ENCODE measurements at regions not wholly inside any gene's neighbourhood (a gene's known extent, or its start where the extent isn't known, plus 50 kb on each side); places are given as distances from the start of the nearest gene placed in this dataset.

- TF ChIP-seq, protein P1, sequence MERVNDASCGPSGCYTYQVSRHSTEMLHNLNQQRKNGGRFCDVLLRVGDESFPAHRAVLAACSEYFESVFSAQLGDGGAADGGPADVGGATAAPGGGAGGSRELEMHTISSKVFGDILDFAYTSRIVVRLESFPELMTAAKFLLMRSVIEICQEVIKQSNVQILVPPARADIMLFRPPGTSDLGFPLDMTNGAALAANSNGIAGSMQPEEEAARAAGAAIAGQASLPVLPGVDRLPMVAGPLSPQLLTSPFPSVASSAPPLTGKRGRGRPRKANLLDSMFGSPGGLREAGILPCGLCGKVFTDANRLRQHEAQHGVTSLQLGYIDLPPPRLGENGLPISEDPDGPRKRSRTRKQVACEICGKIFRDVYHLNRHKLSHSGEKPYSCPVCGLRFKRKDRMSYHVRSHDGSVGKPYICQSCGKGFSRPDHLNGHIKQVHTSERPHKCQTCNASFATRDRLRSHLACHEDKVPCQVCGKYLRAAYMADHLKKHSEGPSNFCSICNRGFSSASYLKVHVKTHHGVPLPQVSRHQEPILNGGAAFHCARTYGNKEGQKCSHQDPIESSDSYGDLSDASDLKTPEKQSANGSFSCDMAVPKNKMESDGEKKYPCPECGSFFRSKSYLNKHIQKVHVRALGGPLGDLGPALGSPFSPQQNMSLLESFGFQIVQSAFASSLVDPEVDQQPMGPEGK (CRISPR knock-in tag; IDR thresholded peaks at IDR 0.05; ENCODE audit: borderline replicate concordance): no peak
- TF ChIP-seq, protein P2, sequence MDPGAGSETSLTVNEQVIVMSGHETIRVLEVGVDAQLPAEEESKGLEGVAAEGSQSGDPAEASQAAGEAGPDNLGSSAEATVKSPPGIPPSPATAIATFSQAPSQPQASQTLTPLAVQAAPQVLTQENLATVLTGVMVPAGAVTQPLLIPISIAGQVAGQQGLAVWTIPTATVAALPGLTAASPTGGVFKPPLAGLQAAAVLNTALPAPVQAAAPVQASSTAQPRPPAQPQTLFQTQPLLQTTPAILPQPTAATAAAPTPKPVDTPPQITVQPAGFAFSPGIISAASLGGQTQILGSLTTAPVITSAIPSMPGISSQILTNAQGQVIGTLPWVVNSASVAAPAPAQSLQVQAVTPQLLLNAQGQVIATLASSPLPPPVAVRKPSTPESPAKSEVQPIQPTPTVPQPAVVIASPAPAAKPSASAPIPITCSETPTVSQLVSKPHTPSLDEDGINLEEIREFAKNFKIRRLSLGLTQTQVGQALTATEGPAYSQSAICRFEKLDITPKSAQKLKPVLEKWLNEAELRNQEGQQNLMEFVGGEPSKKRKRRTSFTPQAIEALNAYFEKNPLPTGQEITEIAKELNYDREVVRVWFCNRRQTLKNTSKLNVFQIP (CRISPR knock-in tag; IDR thresholded peaks at IDR 0.05; ENCODE audit: borderline replicate concordance, low read depth): no peak
- TF ChIP-seq TCF4 (CRISPR knock-in tag; IDR thresholded peaks at IDR 0.05; ENCODE audit: borderline replicate concordance) (no peak), OSR1 (CRISPR knock-in tag; IDR thresholded peaks at IDR 0.05) (no peak), ESRRG (CRISPR knock-in tag; IDR thresholded peaks at IDR 0.05) (no peak), RARB (CRISPR knock-in tag; IDR thresholded peaks at IDR 0.05) (no peak), GLIS3 (CRISPR knock-in tag; IDR thresholded peaks at IDR 0.05) (no peak), CREB5 (CRISPR knock-in tag; IDR thresholded peaks at IDR 0.05; ENCODE audit: low read depth) (no peak), ARNTL (CRISPR knock-in tag; IDR thresholded peaks at IDR 0.05; ENCODE audit: borderline replicate concordance, low read depth) (no peak), CSDC2 (CRISPR knock-in tag; IDR thresholded peaks at IDR 0.05) (no peak), ZNF565 (CRISPR knock-in tag; conservative IDR thresholded peaks at IDR 0.05; ENCODE audit: low read depth) (no peak), CSRNP3 (CRISPR knock-in tag; IDR thresholded peaks at IDR 0.05) (no peak)
- TF ChIP-seq, protein P3, sequence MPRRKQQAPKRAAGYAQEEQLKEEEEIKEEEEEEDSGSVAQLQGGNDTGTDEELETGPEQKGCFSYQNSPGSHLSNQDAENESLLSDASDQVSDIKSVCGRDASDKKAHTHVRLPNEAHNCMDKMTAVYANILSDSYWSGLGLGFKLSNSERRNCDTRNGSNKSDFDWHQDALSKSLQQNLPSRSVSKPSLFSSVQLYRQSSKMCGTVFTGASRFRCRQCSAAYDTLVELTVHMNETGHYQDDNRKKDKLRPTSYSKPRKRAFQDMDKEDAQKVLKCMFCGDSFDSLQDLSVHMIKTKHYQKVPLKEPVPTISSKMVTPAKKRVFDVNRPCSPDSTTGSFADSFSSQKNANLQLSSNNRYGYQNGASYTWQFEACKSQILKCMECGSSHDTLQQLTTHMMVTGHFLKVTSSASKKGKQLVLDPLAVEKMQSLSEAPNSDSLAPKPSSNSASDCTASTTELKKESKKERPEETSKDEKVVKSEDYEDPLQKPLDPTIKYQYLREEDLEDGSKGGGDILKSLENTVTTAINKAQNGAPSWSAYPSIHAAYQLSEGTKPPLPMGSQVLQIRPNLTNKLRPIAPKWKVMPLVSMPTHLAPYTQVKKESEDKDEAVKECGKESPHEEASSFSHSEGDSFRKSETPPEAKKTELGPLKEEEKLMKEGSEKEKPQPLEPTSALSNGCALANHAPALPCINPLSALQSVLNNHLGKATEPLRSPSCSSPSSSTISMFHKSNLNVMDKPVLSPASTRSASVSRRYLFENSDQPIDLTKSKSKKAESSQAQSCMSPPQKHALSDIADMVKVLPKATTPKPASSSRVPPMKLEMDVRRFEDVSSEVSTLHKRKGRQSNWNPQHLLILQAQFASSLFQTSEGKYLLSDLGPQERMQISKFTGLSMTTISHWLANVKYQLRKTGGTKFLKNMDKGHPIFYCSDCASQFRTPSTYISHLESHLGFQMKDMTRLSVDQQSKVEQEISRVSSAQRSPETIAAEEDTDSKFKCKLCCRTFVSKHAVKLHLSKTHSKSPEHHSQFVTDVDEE (CRISPR knock-in tag; IDR thresholded peaks at IDR 0.05): no peak
These were observed 140.5 kb upstream of the RAPGEF2 start for GRCh38 chr4:158962393-158962792.

Data from SK-N-SH treated with all-trans-retinoic acid at 6 μM for 48 hours (cell line).